GM21717 (cell line): ENCODE measurements at regions not wholly inside any gene's neighbourhood (a gene's known extent, or its start where the extent isn't known, plus 50 kb on each side); places are given as distances from the start of the nearest gene placed in this dataset.

ENCODE experiments used
- ATAC-seq: cut with Tn5 transposase; IDR thresholded peaks from one replicate; pipeline ENCODE4 v1.9.1; 2021; ENCODE audit warnings: mild to moderate bottlenecking, moderate library complexity; ENCODE audit not compliant: unreplicated experiment

- no peak for ATAC-seq
Measured at GRCh38 chr7:41536873-41537665, 165.8 kb downstream of the INHBA start.

- no peak for ATAC-seq
Measured at GRCh38 chr7:41536122-41536872, 166.6 kb downstream of the INHBA start.

- ATAC-seq, result no peak
Measured at GRCh38 chr7:41529831-41530230, 173.1 kb downstream of the INHBA start.

- ATAC-seq, result no peak
Measured at GRCh38 chr7:41524876-41525275, 178.0 kb downstream of the INHBA start.

- no peak for ATAC-seq
Measured at GRCh38 chr7:41520445-41520844, 182.4 kb downstream of the INHBA start.

GRCh38 chr7:41517771-41518170 is 185.1 kb downstream of the INHBA start:
- ATAC-seq, result no peak

GRCh38 chr7:41508755-41509154 is 194.1 kb downstream of the INHBA start:
- ATAC-seq, result no peak

GRCh38 chr7:41507686-41508268 is 195.1 kb downstream of the INHBA start:
- no peak for ATAC-seq

GRCh38 chr7:41504214-41504980 is 198.5 kb downstream of the INHBA start:
- ATAC-seq, result no peak

- no peak for ATAC-seq
Measured at GRCh38 chr7:41503438-41503837, 199.5 kb downstream of the INHBA start.

GRCh38 chr7:41501466-41501865 is 201.4 kb downstream of the INHBA start:
- ATAC-seq, result no peak

- ATAC-seq, result no peak
Measured at GRCh38 chr7:41501006-41501405, 201.9 kb downstream of the INHBA start.

- no peak for ATAC-seq
Measured at GRCh38 chr7:41492603-41493002, 210.3 kb downstream of the INHBA start.

- ATAC-seq, result no peak
Measured at GRCh38 chr7:41491883-41492471, 210.9 kb downstream of the INHBA start.

- no peak for ATAC-seq
Measured at GRCh38 chr7:41491308-41491707, 211.6 kb downstream of the INHBA start.

- no peak for ATAC-seq
Measured at GRCh38 chr7:41489885-41490284, 213.0 kb downstream of the INHBA start.

- no peak for ATAC-seq
Measured at GRCh38 chr7:41487229-41487940, 215.5 kb downstream of the INHBA start.

- ATAC-seq, result no peak
Measured at GRCh38 chr7:41481353-41481752, 221.5 kb downstream of the INHBA start.

GRCh38 chr7:41478187-41478586 is 224.7 kb downstream of the INHBA start:
- no peak for ATAC-seq

- no peak for ATAC-seq
Measured at GRCh38 chr7:41476460-41476803, 226.5 kb downstream of the INHBA start.
